IMR-90 (cell line): ENCODE measurements at regions not wholly inside any gene's neighbourhood (a gene's known extent, or its start where the extent isn't known, plus 50 kb on each side); places are given as distances from the start of the nearest gene placed in this dataset.

Experiments
- CEBPB ChIP-seq: IDR thresholded peaks from 2 replicates; pipeline ENCODE4 v1.6.1; 2012; ENCODE audit warnings: low read depth, low read length, improper control_type of control experiment
- CTCF ChIP-seq: conservative IDR thresholded peaks from 2 replicates; pipeline ENCODE4 v1.5.1; 2012; ENCODE audit warnings: mild to moderate bottlenecking, low read depth, low read length, improper control_type of control experiment
- FOS ChIP-seq: fragments of 150-350 bp; IDR thresholded peaks from 2 replicates; pipeline ENCODE4 v1.6.1; 2016; ENCODE audit warnings: low read depth, low read length
- MAFK ChIP-seq: IDR thresholded peaks from 2 replicates; pipeline ENCODE4 v1.6.1; 2012; ENCODE audit warnings: low read depth, low read length, improper control_type of control experiment
- POLR2A ChIP-seq: IDR thresholded peaks from 2 replicates; pipeline ENCODE4 v1.6.1; 2012; ENCODE audit warnings: mild to moderate bottlenecking, low read depth, low read length

DNA sequence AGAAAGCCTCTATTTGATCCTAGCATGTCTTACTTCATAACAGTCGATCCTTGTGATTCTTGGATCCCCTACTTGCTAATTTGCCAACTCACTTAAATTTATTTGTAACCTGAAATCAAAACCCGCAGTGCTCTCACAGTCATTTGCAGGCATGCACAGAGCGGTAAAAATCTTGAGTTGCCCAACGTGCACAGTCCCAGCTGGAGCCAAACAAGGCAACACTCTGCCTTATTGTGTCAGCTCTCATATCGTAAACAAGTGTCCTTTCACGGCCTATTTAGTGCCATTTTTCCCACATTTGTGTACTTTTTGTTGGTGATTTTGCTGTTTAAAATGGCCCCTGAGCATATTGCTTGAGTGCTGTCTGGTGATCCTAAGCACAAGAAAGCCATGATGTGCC is 511.3 kb upstream of the WWC1 start:
- TF ChIP-seq CEBPB (no peak), CTCF (no peak), POLR2A (no peak), MAFK (no peak), FOS (no peak)
